Endothelial cell of umbilical vein (primary cell): ENCODE measurements at regions not wholly inside any gene's neighbourhood (a gene's known extent, or its start where the extent isn't known, plus 50 kb on each side); places are given as distances from the start of the nearest gene placed in this dataset.

Experiments used
- BruUV-seq: library from RNA; stranded (reverse); fragments of 400-500 nt; replicated peaks from 2 replicates; lab custom pipeline; 2021; lab: Mats Ljungman, UMichigan
- CTCF ChIA-PET: fragments of 300-600, 350-600 bp; sonication (Branson Sonifier 250); formaldehyde crosslinking; loops from one replicate; lab custom pipeline; 2021; ENCODE audit warnings: antibody characterized with exemption, inconsistent platforms; lab: Charles Lee
- POLR2A ChIA-PET: fragments of 300-600, 350-600 bp; sonication (Branson Sonifier 250); formaldehyde crosslinking; loops from one replicate; lab custom pipeline; 2021; ENCODE audit warnings: antibody characterized with exemption, inconsistent platforms; lab: Charles Lee
- DNase-seq: peaks from one replicate; pipeline ENCODE4 v3.0.0-alpha.2; 2011; ENCODE audit warnings: low read depth, low spot score
- FAIRE-seq: peaks from 2 replicates; lab custom pipeline; 2011; peaks lifted over from hg19 to GRCh38; lab: Jason Lieb, UNC
- H2AFZ ChIP-seq: 2 replicates; pipeline ENCODE4 v1.6.0; 2012; ENCODE audit warnings: low read depth, low read length, control low read depth, inconsistent platforms
- H3K27ac ChIP-seq: 2 replicates; pipeline ENCODE4 v1.5.1; 2011; ENCODE audit warnings: low read depth, mild to moderate bottlenecking, control low read depth, low read length, moderate library complexity; ENCODE audit not compliant: insufficient read depth
- H3K27me3 ChIP-seq, 2 experiments: 2 replicates each; pipeline versions ENCODE4 v1.6.0 to v1.6.1; 2011; ENCODE audit warnings: low read length in 2 of 2, mixed read lengths in 1 of 2; ENCODE audit not compliant: control insufficient read depth in 2 of 2, insufficient read depth in 2 of 2
- H3K36me3 ChIP-seq, 2 experiments: 2 replicates in 1 of 2; 3 replicates in 1 of 2; pipeline ENCODE4 v1.5.1; 2011; ENCODE audit warnings: low read length in 2 of 2, mild to moderate bottlenecking in 1 of 2, moderate library complexity in 1 of 2; ENCODE audit not compliant: control insufficient read depth in 2 of 2, insufficient read depth in 2 of 2; ENCODE audit errors: extremely low read depth in 1 of 2
- H3K4me1 ChIP-seq: 3 replicates; pipeline ENCODE4 v1.5.1; 2011; ENCODE audit warnings: mild to moderate bottlenecking, low read length; ENCODE audit not compliant: control insufficient read depth, insufficient read depth; ENCODE audit errors: extremely low read depth
- H3K4me2 ChIP-seq: 2 replicates; pipeline ENCODE4 v1.6.1; 2011; ENCODE audit warnings: low read length, control low read depth, mixed read lengths; ENCODE audit not compliant: insufficient read depth
- H3K4me3 ChIP-seq, 3 experiments: fragments of 200-600 bp in 1 of 3; sonication (generic), shearing (Covaris generic) in 1 of 3; replicated peaks in 1 of 3; 2 replicates each; pipeline ENCODE4 v1.5.1; 2011 to 2016; ENCODE audit warnings: control low read depth in 3 of 3, low read length in 3 of 3, mild to moderate bottlenecking in 2 of 3, inconsistent platforms in 1 of 3, low read depth in 1 of 3, moderate library complexity in 1 of 3; ENCODE audit not compliant: insufficient read depth in 1 of 3
- H3K79me2 ChIP-seq: 2 replicates; pipeline ENCODE4 v1.6.0; 2012; ENCODE audit warnings: low read length, inconsistent platforms; ENCODE audit not compliant: control insufficient read depth, insufficient read depth
- H3K9ac ChIP-seq: replicated peaks from 2 replicates; pipeline ENCODE3; 2011; ENCODE audit warnings: low read length, control low read depth; ENCODE audit not compliant: insufficient read depth; ENCODE audit errors: extremely low read depth
- H3K9me1 ChIP-seq: replicated peaks from 3 replicates; pipeline ENCODE4 v1.6.0; 2011; ENCODE audit warnings: mild to moderate bottlenecking, low read length; ENCODE audit not compliant: control insufficient read depth, insufficient read depth; ENCODE audit errors: extremely low read depth
- H3K9me3 ChIP-seq: replicated peaks from 2 replicates; pipeline ENCODE4 v1.5.1; 2012; ENCODE audit warnings: low read length, inconsistent platforms; ENCODE audit not compliant: control insufficient read depth, insufficient read depth
- H4K20me1 ChIP-seq: replicated peaks from 2 replicates; pipeline ENCODE3; 2011; ENCODE audit warnings: mild to moderate bottlenecking, low read length; ENCODE audit not compliant: control insufficient read depth, insufficient read depth; ENCODE audit errors: extremely low read depth
- CTCF ChIP-seq, 2 donors: IDR thresholded peaks; 1 replicate in 1 of 2; 2 replicates in 1 of 2; pipeline ENCODE4 v1.5.1; 2011; ENCODE audit warnings: low read length in 2 of 2, mild to moderate bottlenecking in 2 of 2, moderate library complexity in 2 of 2, control low read depth in 1 of 2, inconsistent platforms in 1 of 2, low read depth in 1 of 2; ENCODE audit not compliant: insufficient read depth in 1 of 2; ENCODE audit errors: extremely low read depth in 1 of 2
- EZH2 ChIP-seq: IDR thresholded peaks from 2 replicates; pipeline ENCODE4 v1.6.1; 2012; ENCODE audit warnings: borderline replicate concordance, low read depth, mild to moderate bottlenecking, moderate library complexity, low read length, inconsistent platforms; ENCODE audit not compliant: severe bottlenecking
- FOS ChIP-seq: IDR thresholded peaks from 2 replicates; pipeline ENCODE4 v1.6.1; 2011; ENCODE audit warnings: mild to moderate bottlenecking, low read length, moderate library complexity, borderline replicate concordance; ENCODE audit not compliant: insufficient read depth
- GATA2 ChIP-seq: IDR thresholded peaks from 2 replicates; pipeline ENCODE4 v1.7.0; 2011; ENCODE audit warnings: low read depth, mild to moderate bottlenecking, moderate library complexity, mixed read lengths, low read length; ENCODE audit not compliant: insufficient read length, insufficient read depth
- JUN ChIP-seq: IDR thresholded peaks from 2 replicates; pipeline ENCODE4 v1.6.1; 2011; ENCODE audit warnings: borderline replicate concordance, low read depth; ENCODE audit not compliant: insufficient read length, insufficient read depth
- MAX ChIP-seq: IDR thresholded peaks from 2 replicates; pipeline ENCODE4 v1.6.1; 2011; ENCODE audit not compliant: insufficient read depth, insufficient read length
- MYC ChIP-seq: IDR thresholded peaks from one replicate; pipeline ENCODE4 v1.6.1; 2011; ENCODE audit warnings: mild to moderate bottlenecking, low read depth, low read length
- POLR2A ChIP-seq: IDR thresholded peaks from 2 replicates; pipeline ENCODE4 v1.6.1; 2012; ENCODE audit warnings: low read depth, mild to moderate bottlenecking, control low read depth, low read length
- POLR2AphosphoS5 ChIP-seq: IDR thresholded peaks from 2 replicates; pipeline ENCODE4 v1.6.1; 2012; ENCODE audit warnings: low read depth, mild to moderate bottlenecking, control low read depth, low read length, moderate library complexity; ENCODE audit not compliant: insufficient read depth
- dilution Hi-C: fragments of 300-500 bp; cut with MboI; formaldehyde crosslinking; loops from one replicate; pipeline ENCODE4 v1.15.0; 2019; ENCODE audit warnings: low sequenced_read_pairs; ENCODE audit not compliant: extremely low pct_ligation_motif_present
- intact Hi-C: fragments of 100-400 bp; cut with micrococcal nuclease; formaldehyde crosslinking; loops from one replicate; pipeline ENCODE4 v1.10.0; 2022

GRCh38 chr20:24362080-24362479 lies 107.3 kb upstream of the SYNDIG1 start:
- H3K9ac ChIP-seq: no peak overlapping the region
- TF ChIP-seq FOS (no peak), GATA2 (no peak)
- H2AFZ ChIP-seq: no peak overlapping the region
- no peaks in the 10 kb centered on the region for H3K36me3 ChIP-seq
- H3K9me1 ChIP-seq: no peaks in the 10 kb centered on the region
- ChIA-PET CTCF (no interaction called here), POLR2A (no interaction called here)
- dilution Hi-C loops: no loop called here
- no peaks in the 10 kb centered on the region for H4K20me1 ChIP-seq
- FAIRE-seq: no peak
- DNase-seq: no peak
- no peak overlapping the region for H3K4me2 ChIP-seq
- no peaks in the 10 kb centered on the region for H3K4me1 ChIP-seq
- H3K4me3 ChIP-seq: no peak overlapping the region
- no peak overlapping the region for H3K27ac ChIP-seq
- H3K9me3 ChIP-seq: peaks cover 3% of the 10 kb centered on the region
- intact Hi-C loops: no loop called here
- H3K27me3 ChIP-seq: no peaks in the 10 kb centered on the region
- no TSS peak for BruUV-seq
- no peaks in the 10 kb centered on the region for H3K79me2 ChIP-seq

- no peaks in the 10 kb centered on the region for H3K9me1 ChIP-seq
- no peak overlapping the region for H3K4me3 ChIP-seq
- no peak overlapping the region for H2AFZ ChIP-seq
- ChIA-PET CTCF (no interaction called here), POLR2A (no interaction called here)
- no peak overlapping the region for H3K27ac ChIP-seq
- dilution Hi-C loops: no loop called here
- TF ChIP-seq GATA2: no peak
- no peak for TF ChIP-seq EZH2
- no peak for TF ChIP-seq MAX
- no peak for TF ChIP-seq POLR2AphosphoS5
- TF ChIP-seq FOS: no peak
- TF ChIP-seq POLR2A: no peak
- no peak for TF ChIP-seq MYC
- TF ChIP-seq JUN: no peak
- no peak for TF ChIP-seq CTCF (IDR thresholded peaks at IDR 0.05; ENCODE audit: extremely low read depth in 1 of 2, insufficient read depth in 1 of 2, low read depth in 1 of 2, low read length in 2 of 2)
- peaks cover 3% of the 10 kb centered on the region for H3K9me3 ChIP-seq
- H3K4me1 ChIP-seq: no peaks in the 10 kb centered on the region
- no peaks in the 10 kb centered on the region for H3K36me3 ChIP-seq
- H3K27me3 ChIP-seq: no peaks in the 10 kb centered on the region
- H3K4me2 ChIP-seq: no peak overlapping the region
- BruUV-seq: no TSS peak
- DNase-seq (no peak), FAIRE-seq (no peak)
- intact Hi-C loops: no loop called here
- no peaks in the 10 kb centered on the region for H4K20me1 ChIP-seq
- no peak overlapping the region for H3K9ac ChIP-seq
- H3K79me2 ChIP-seq: no peaks in the 10 kb centered on the region
These were observed 107.9 kb upstream of the SYNDIG1 start for GRCh38 chr20:24361541-24361940.
